Glutamatergic neuron (in vitro differentiated cells): ENCODE measurements at regions not wholly inside any gene's neighbourhood (a gene's known extent, or its start where the extent isn't known, plus 50 kb on each side); places are given as distances from the start of the nearest gene placed in this dataset.
"Not testable (repeated sequence)": the region's sequence is repeated elsewhere in the genome, so short reads cannot be mapped to it uniquely, and the experiment has no call there.

Experiments used
- DNase-seq: peaks from one replicate; pipeline ENCODE4 v3.0.0; 2022
- H3K27ac Mint-ChIP-seq: one replicate; pipeline ENCODE4 v1.8.0; 2020; ENCODE audit warnings: mild to moderate bottlenecking, mixed read lengths, inconsistent platforms; ENCODE audit not compliant: unreplicated experiment
- H3K27me3 Mint-ChIP-seq: one replicate; pipeline ENCODE4 v1.8.0; 2020; ENCODE audit warnings: mild to moderate bottlenecking, moderate library complexity, mixed read lengths, inconsistent platforms; ENCODE audit not compliant: unreplicated experiment
- H3K36me3 Mint-ChIP-seq: one replicate; pipeline ENCODE4 v1.8.0; 2020; ENCODE audit warnings: mild to moderate bottlenecking, mixed read lengths, inconsistent platforms; ENCODE audit not compliant: unreplicated experiment
- H3K4me1 Mint-ChIP-seq: one replicate; pipeline ENCODE4 v1.8.0; 2020; ENCODE audit warnings: mild to moderate bottlenecking, low read depth, mixed read lengths, inconsistent platforms; ENCODE audit not compliant: unreplicated experiment
- H3K4me3 Mint-ChIP-seq: one replicate; pipeline ENCODE4 v1.8.0; 2020; ENCODE audit warnings: mild to moderate bottlenecking, mixed read lengths, inconsistent platforms; ENCODE audit not compliant: unreplicated experiment
- H3K9me3 Mint-ChIP-seq: one replicate; pipeline ENCODE4 v1.8.0; 2020; ENCODE audit warnings: mild to moderate bottlenecking, moderate library complexity, mixed read lengths, inconsistent platforms; ENCODE audit not compliant: unreplicated experiment
- CTCF ChIP-seq: fragments of 200-600 bp; sonication (generic); IDR thresholded peaks from one replicate; pipeline ENCODE4 v1.5.0; 2021; ENCODE audit not compliant: partially characterized antibody, unreplicated experiment

- Mint-ChIP-seq H3K9me3 (no peaks in the 10 kb centered on the region), H3K4me1 (no peaks in the 10 kb centered on the region), H3K4me3 (no peak overlapping the region), H3K27me3 (peaks cover 2% of the 10 kb centered on the region), H3K36me3 (no peaks in the 10 kb centered on the region), H3K27ac (no peak overlapping the region)
- DNase-seq, result no peak
- TF ChIP-seq CTCF, result no peak
These were observed 114.3 kb upstream of the EPB41L4A start for GRCh38 chr5:112533362-112533761.

- H3K36me3 Mint-ChIP-seq, result no peaks in the 10 kb centered on the region
These were observed 115.0 kb upstream of the EPB41L4A start for GRCh38 chr5:112534067-112534583.

GRCh38 chr5:112534611-112535255 is 115.7 kb upstream of the EPB41L4A start:
- H3K27ac Mint-ChIP-seq, result no peak overlapping the region
- H3K36me3 Mint-ChIP-seq, result no peaks in the 10 kb centered on the region
- no peaks in the 10 kb centered on the region for H3K4me1 Mint-ChIP-seq
- peaks cover 2% of the 10 kb centered on the region for H3K27me3 Mint-ChIP-seq
- no peak overlapping the region for H3K4me3 Mint-ChIP-seq
- TF ChIP-seq CTCF, result no peak
- no peaks in the 10 kb centered on the region for H3K9me3 Mint-ChIP-seq
- DNase-seq, result no peak

More at GRCh38 chr5:112534067-112534583, 115.0 kb upstream of the EPB41L4A start:
- H3K27me3 Mint-ChIP-seq, result peaks cover 2% of the 10 kb centered on the region
- DNase-seq, result no peak
- H3K27ac Mint-ChIP-seq, result no peak overlapping the region
- H3K9me3 Mint-ChIP-seq, result no peaks in the 10 kb centered on the region
- H3K4me1 Mint-ChIP-seq, result no peaks in the 10 kb centered on the region
- TF ChIP-seq CTCF, result no peak
- H3K4me3 Mint-ChIP-seq, result no peak overlapping the region

- H3K9me3 Mint-ChIP-seq, result no peaks in the 10 kb centered on the region
- H3K4me3 Mint-ChIP-seq, result no peak overlapping the region
- TF ChIP-seq CTCF, result no peak
- H3K27me3 Mint-ChIP-seq, result peaks cover 2% of the 10 kb centered on the region
- H3K27ac Mint-ChIP-seq, result no peak overlapping the region
- no peaks in the 10 kb centered on the region for H3K4me1 Mint-ChIP-seq
- DNase-seq, result no peak
- H3K36me3 Mint-ChIP-seq, result no peaks in the 10 kb centered on the region
These were observed 116.3 kb upstream of the EPB41L4A start for GRCh38 chr5:112535356-112535755.

- H3K4me3 Mint-ChIP-seq, H3K27ac Mint-ChIP-seq, H3K36me3 Mint-ChIP-seq, H3K9me3 Mint-ChIP-seq, DNase-seq, H3K4me1 Mint-ChIP-seq, H3K27me3 Mint-ChIP-seq: not testable (repeated sequence)
These were observed 125.5 kb upstream of the EPB41L4A start for GRCh38 chr5:112544558-112544957.
